Karpas-422 (cell line): ENCODE measurements at regions not wholly inside any gene's neighbourhood (a gene's known extent, or its start where the extent isn't known, plus 50 kb on each side); places are given as distances from the start of the nearest gene placed in this dataset.

ENCODE experiments used
- DNase-seq: peaks from one replicate; pipeline ENCODE4 v3.0.0-alpha.2; 2015
- H2AFZ ChIP-seq: fragments of 200-600 bp; sonication (generic); 2 replicates; pipeline ENCODE4 v1.6.1; 2014; ENCODE audit warnings: antibody characterized with exemption, low read length, mixed read lengths
- H3K27ac ChIP-seq: fragments of 200-600 bp; sonication (generic); 2 replicates; pipeline ENCODE4 v1.5.1; 2014; ENCODE audit warnings: mild to moderate bottlenecking, low read length, moderate library complexity
- H3K27me3 ChIP-seq: fragments of 200-600 bp; sonication (generic); 2 replicates; pipeline ENCODE4 v1.6.1; 2014; ENCODE audit warnings: low read length, mixed read lengths
- H3K36me3 ChIP-seq: fragments of 200-600 bp; sonication (generic); 2 replicates; pipeline ENCODE4 v1.6.1; 2014; ENCODE audit warnings: low read length, mixed read lengths; ENCODE audit not compliant: insufficient read depth
- H3K4me1 ChIP-seq: fragments of 200-600 bp; sonication (generic); 2 replicates; pipeline ENCODE4 v1.6.1; 2014; ENCODE audit warnings: mild to moderate bottlenecking, low read length, mixed read lengths
- H3K4me2 ChIP-seq: fragments of 200-600 bp; sonication (generic); 2 replicates; pipeline ENCODE4 v1.6.1; 2014; ENCODE audit warnings: low read length, low read depth, mild to moderate bottlenecking; ENCODE audit not compliant: poor library complexity, severe bottlenecking
- H3K4me3 ChIP-seq: fragments of 200-600 bp; sonication (generic); 2 replicates; pipeline ENCODE4 v1.5.1; 2014; ENCODE audit warnings: mild to moderate bottlenecking, antibody characterized with exemption, low read length, mixed read lengths
- H3K79me2 ChIP-seq: fragments of 200-600 bp; sonication (generic); 2 replicates; pipeline ENCODE4 v1.6.1; 2014; ENCODE audit warnings: mild to moderate bottlenecking, low read length, mixed read lengths
- H3K9ac ChIP-seq: fragments of 200-600 bp; sonication (generic); 2 replicates; pipeline ENCODE4 v1.6.0; 2014; ENCODE audit warnings: low read length
- H3K9me2 ChIP-seq: fragments of 200-600 bp; sonication (generic), shearing (Covaris generic); replicated peaks from 2 replicates; pipeline ENCODE4 v1.6.0; 2014; ENCODE audit warnings: mild to moderate bottlenecking, low read length, moderate library complexity; ENCODE audit not compliant: insufficient read depth
- H3K9me3 ChIP-seq: fragments of 300-700, 200-600 bp; sonication (generic); 2 replicates; pipeline ENCODE4 v1.6.1; 2014; ENCODE audit warnings: low read length, mixed read lengths
- H4K20me1 ChIP-seq: fragments of 200-600 bp; sonication (generic); 2 replicates; pipeline ENCODE4 v1.6.1; 2014; ENCODE audit warnings: mild to moderate bottlenecking, antibody characterized with exemption, low read length, low read depth; ENCODE audit not compliant: insufficient read depth

DNA sequence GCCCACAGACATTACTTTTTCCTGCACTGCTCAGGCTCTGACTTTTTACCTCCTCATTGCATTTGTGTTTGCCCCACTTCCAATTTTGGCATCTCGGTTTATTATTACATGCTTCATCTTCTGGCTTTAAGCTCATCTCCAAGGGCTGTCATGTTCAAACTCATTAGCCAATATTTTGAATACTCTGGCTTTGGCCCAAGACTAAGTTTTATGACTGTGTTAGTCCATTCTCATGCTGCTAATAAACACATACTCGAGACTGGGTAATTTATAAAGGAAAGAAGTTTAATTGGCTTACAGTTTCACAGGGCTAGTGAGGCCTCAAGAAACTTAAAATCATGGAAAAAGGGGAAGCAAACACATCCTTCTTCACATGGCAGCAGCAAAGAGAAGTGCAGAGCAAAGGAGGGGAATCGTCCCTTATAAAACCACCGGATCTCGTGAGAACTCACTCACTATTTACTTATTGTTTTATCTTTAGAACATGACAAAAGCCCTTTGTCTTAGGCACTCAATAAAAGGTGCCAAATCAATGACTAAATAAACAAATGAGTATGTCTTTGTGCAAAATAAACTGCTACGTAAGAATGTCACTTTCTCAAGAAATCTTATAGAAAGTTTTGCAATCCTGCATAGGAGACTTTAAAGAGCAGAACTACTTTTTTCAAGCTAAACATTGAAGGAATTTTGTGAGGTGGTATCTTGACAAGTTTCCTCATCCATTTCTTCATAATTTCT, 233.4 kb upstream of the SPRY2 start:
- H3K9me2 ChIP-seq: no peaks in the 10 kb centered on the region
- no peak for DNase-seq
- H3K27ac ChIP-seq: no peak overlapping the region
- no peak overlapping the region for H2AFZ ChIP-seq
- no peaks in the 10 kb centered on the region for H4K20me1 ChIP-seq
- H3K9me3 ChIP-seq: peaks cover 9% of the 10 kb centered on the region
- no peaks in the 10 kb centered on the region for H3K27me3 ChIP-seq
- no peak overlapping the region for H3K9ac ChIP-seq
- H3K4me2 ChIP-seq: no peak overlapping the region
- no peaks in the 10 kb centered on the region for H3K36me3 ChIP-seq
- H3K4me1 ChIP-seq: no peaks in the 10 kb centered on the region
- no peak overlapping the region for H3K4me3 ChIP-seq
- no peaks in the 10 kb centered on the region for H3K79me2 ChIP-seq

DNA sequence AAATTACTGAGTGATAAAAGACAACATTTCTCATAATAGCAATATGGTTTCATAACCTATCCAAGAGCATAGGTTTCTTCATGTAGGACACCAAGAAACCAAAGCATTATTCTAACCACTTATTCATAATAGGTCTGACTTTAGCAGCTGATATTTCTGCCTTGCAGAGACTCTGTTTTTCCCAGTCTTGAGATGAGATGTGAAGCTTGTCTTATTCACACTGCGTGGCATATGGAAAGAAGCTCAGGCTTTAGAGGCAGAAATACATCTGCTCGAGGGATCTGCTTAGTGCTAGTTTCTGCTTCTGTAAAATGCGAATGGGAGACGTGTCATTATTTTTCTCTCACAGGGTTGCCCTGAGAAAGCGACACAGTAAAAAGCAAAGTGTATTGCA, 232.0 kb upstream of the SPRY2 start:
- DNase-seq: no peak
- no peak overlapping the region for H3K4me3 ChIP-seq
- H3K36me3 ChIP-seq: no peaks in the 10 kb centered on the region
- H3K79me2 ChIP-seq: no peaks in the 10 kb centered on the region
- H3K9me3 ChIP-seq: peaks cover 12% of the 10 kb centered on the region
- H4K20me1 ChIP-seq: no peaks in the 10 kb centered on the region
- H2AFZ ChIP-seq: no peak overlapping the region
- H3K27ac ChIP-seq: no peak overlapping the region
- no peaks in the 10 kb centered on the region for H3K27me3 ChIP-seq
- H3K4me2 ChIP-seq: no peak overlapping the region
- no peaks in the 10 kb centered on the region for H3K4me1 ChIP-seq
- H3K9ac ChIP-seq: no peak overlapping the region
- H3K9me2 ChIP-seq: no peaks in the 10 kb centered on the region

DNA sequence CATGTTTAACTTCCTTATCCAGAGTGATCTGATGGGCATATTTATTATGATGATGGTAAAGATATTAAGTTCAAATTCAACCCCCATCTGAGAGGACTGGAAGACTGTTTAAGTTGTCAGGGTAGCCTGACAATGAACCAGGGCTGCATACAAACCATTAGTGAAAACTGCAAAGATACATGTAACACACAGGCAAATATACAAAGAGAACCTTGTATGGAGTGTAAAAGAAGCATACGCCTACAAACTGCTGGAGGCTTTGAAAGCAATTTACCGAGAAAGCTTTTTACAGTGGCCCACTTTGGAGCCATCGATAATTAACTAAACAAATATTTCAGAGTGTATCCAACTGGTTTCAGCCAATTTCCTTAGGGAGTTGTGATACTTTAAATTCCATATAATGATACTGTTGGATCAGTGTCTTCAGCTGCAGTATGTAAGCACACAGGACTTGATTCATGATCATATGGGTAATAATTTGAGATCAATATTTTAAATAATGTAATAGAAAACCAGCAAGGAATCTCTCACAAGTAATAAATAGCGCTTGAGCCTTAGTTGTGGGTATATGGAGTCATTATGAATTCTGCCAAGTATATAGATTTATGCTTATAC, 231.5 kb upstream of the SPRY2 start:
- Histone ChIP-seq H3K4me2 (no peak overlapping the region), H3K9ac (no peak overlapping the region), H3K4me3 (no peak overlapping the region), H3K27ac (no peak overlapping the region), H3K9me2 (no peaks in the 10 kb centered on the region), H3K79me2 (no peaks in the 10 kb centered on the region), H4K20me1 (no peaks in the 10 kb centered on the region), H3K4me1 (no peaks in the 10 kb centered on the region), H3K27me3 (no peaks in the 10 kb centered on the region), H2AFZ (no peak overlapping the region), H3K36me3 (no peaks in the 10 kb centered on the region), H3K9me3 (peaks cover 12% of the 10 kb centered on the region)
- no peak for DNase-seq

DNA sequence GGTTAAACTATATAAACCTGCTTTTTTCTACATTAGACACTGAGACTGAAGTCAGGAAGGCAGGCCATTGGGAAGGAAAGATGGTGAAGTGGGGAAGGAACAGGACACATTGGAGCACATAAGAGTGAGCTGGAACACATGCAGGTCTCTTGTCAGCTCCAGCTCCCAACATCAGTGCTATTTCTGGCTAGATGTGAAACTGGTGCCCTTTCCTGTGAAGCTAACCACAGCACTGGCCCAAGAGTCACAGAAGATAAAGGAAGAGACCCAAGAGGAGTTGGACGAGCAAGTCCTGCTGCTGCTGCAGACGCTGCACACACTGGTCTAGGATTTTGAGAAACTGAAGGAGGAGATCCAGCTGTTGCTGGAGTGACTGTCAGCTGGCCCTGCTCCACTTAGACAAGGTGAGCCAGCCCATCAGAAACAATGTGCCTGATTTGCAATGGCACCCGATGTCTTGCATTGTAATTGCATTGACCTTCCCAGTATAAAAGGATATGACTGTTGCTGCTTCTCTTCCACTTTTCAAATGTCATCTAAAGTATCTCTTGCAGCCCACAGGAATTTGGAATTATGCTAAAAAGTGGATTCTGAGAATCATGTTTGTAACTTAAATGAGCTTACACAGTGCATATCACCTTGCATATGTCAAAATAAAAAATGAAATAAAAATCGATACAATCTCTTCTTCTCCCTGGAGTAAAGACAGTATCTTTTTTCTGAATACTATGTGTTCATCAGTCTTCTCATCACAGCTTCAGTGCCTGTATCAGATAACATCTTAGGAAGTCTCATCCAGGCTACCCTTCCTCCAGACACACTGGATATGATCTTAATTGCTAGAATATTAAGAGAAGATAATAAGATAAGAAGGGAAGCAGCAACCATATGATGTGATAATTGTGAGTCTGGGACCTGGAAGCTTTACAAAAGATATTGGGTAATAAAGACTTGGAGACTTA, 230.7 kb upstream of the SPRY2 start:
- Histone ChIP-seq H3K4me1 (no peaks in the 10 kb centered on the region), H4K20me1 (no peaks in the 10 kb centered on the region), H3K9me3 (peaks cover 17% of the 10 kb centered on the region), H3K27me3 (no peaks in the 10 kb centered on the region), H2AFZ (no peak overlapping the region), H3K79me2 (no peaks in the 10 kb centered on the region), H3K9ac (no peak overlapping the region), H3K9me2 (no peaks in the 10 kb centered on the region), H3K4me3 (no peak overlapping the region), H3K4me2 (no peak overlapping the region), H3K27ac (no peak overlapping the region), H3K36me3 (no peaks in the 10 kb centered on the region)
- DNase-seq: no peak

DNA sequence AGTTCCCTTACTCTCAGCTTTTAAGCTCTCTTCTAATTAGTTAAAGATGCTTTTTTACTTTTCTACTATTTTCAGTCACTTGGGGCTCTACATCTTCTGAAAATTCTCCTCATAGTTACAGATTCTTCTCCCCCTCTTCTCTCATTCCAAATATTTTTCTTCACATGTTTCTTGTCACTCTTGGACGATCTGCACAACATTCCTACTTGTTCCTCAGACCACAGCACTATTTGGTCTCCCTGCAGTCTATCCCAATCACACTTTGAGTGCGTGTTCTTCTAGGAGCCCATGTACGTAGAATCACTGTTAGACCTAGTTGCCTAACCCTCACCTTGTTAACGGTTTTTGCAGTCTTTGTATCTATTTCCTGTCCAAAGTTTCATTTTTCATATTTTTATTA, 222.5 kb upstream of the SPRY2 start:
- H3K36me3 ChIP-seq: no peaks in the 10 kb centered on the region
- H3K4me3 ChIP-seq: no peak overlapping the region
- H3K4me1 ChIP-seq: no peaks in the 10 kb centered on the region
- no peaks in the 10 kb centered on the region for H3K9me2 ChIP-seq
- H3K9me3 ChIP-seq: peaks cover 29% of the 10 kb centered on the region
- H3K9ac ChIP-seq: no peak overlapping the region
- no peak for DNase-seq
- no peaks in the 10 kb centered on the region for H3K79me2 ChIP-seq
- no peak overlapping the region for H3K27ac ChIP-seq
- no peaks in the 10 kb centered on the region for H3K27me3 ChIP-seq
- no peaks in the 10 kb centered on the region for H4K20me1 ChIP-seq
- H2AFZ ChIP-seq: no peak overlapping the region
- H3K4me2 ChIP-seq: no peak overlapping the region

DNA sequence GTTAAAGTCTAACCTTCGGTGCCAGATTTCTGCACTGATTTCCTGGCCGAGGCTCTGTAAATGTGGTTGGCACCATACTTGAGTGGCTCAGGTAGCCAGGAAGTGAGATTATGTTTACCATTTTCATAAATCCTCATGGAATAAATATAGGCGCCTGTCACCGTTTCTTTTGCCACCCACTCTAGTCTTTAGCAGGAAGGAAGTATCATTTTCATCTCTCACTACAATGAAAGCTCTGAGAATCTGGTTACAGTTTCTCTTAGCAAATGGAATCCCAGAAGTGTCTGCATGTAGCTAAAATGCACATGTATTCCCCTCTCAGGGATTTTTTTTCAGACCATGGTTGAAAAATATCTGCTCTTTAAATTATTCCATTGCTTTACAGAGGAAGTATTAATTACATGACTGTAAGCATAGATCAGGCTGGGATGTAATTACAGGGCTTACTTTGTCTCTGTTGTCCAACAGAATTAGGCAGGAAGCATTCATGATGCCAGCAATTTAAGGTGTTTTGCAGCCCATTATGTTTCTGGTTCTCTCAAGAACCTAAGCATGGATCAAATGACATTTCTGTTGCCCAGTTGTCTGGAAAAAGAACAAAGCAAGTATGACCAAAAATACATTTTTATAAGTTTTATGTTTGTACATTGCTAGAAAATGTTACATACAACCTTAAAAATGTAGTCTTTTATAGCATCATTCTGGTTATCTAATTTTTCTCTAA, 221.7 kb upstream of the SPRY2 start:
- Histone ChIP-seq H3K4me2 (no peak overlapping the region), H3K27me3 (no peaks in the 10 kb centered on the region), H3K9ac (no peak overlapping the region), H4K20me1 (no peaks in the 10 kb centered on the region), H3K9me3 (peaks cover 26% of the 10 kb centered on the region), H3K27ac (no peak overlapping the region), H3K79me2 (no peaks in the 10 kb centered on the region), H3K4me1 (no peaks in the 10 kb centered on the region), H3K9me2 (no peaks in the 10 kb centered on the region), H2AFZ (no peak overlapping the region), H3K4me3 (no peak overlapping the region), H3K36me3 (no peaks in the 10 kb centered on the region)
- DNase-seq: no peak

DNA sequence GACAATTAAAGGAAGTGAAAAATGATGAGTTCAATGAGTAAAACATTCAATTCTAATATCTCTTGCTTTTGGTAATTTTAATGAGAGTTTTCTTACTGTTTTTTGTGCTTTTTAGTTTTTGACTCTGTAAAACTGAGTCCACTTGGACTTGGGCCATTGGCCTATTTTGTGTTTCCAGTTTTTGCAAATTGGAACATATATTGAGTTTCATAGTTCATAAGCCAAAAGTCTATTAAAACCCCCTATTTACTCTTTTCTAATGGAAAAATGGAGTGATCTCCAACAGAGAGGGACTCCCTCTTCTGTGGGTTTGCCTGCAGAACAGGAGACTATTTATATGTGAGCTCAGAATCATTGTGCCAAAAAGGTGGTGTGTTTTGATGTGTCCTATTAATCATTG, 219.7 kb upstream of the SPRY2 start:
- H3K4me2 ChIP-seq: no peak overlapping the region
- no peak overlapping the region for H3K9ac ChIP-seq
- no peak overlapping the region for H3K27ac ChIP-seq
- H3K79me2 ChIP-seq: no peaks in the 10 kb centered on the region
- H3K9me2 ChIP-seq: no peaks in the 10 kb centered on the region
- H3K4me3 ChIP-seq: no peak overlapping the region
- H2AFZ ChIP-seq: no peak overlapping the region
- H3K4me1 ChIP-seq: no peaks in the 10 kb centered on the region
- H3K27me3 ChIP-seq: no peaks in the 10 kb centered on the region
- H3K9me3 ChIP-seq: peaks cover 19% of the 10 kb centered on the region; the same call in 1 of the 2 replicates
- no peak for DNase-seq
- H3K36me3 ChIP-seq: no peaks in the 10 kb centered on the region
- no peaks in the 10 kb centered on the region for H4K20me1 ChIP-seq
